ENCODE measurements at regions not wholly inside any gene's neighbourhood (a gene's known extent, or its start where the extent isn't known, plus 50 kb on each side); places are given as distances from the start of the nearest gene placed in this dataset.

- H2AFZ ChIP-seq (ENCODE audit: low read depth, low read length) = no peak overlapping the region
- no peaks in the 10 kb centered on the region for H3K36me3 ChIP-seq (ENCODE audit: insufficient read depth, low read length)
- no peaks in the 10 kb centered on the region for H3K27me3 ChIP-seq (ENCODE audit: insufficient read depth, low read length)
- no peak overlapping the region for H3K4me3 ChIP-seq (ENCODE audit: low read length)
- no peaks in the 10 kb centered on the region for H3K9me3 ChIP-seq (ENCODE audit: low read length)
- H3K4me1 ChIP-seq (ENCODE audit: insufficient read depth, low read length) = no peaks in the 10 kb centered on the region
Observed at GRCh38 chr4:58760737-58761136, 1650.6 kb upstream of the IGFBP7 start.

DNA sequence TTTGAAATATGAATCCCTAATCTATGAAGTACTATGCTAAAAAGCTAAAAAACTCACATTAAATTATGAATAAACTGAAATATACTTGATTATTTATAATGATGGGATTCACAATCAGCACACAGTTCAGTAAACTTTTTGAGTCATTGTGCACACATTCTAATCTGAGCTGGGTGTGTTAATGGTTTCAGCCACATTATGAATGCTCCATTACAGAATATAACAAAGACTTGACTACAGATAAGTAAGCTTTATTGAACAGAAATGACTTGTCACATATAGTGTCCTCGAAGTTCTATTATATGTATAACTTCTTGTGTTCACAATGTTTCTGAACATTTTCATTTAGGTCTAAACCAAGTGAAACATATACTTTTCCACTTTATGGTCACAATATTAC, 1649.9 kb upstream of the IGFBP7 start:
- Histone ChIP-seq H3K4me3 (ENCODE audit: low read length) (no peak overlapping the region), H3K36me3 (ENCODE audit: insufficient read depth, low read length) (no peaks in the 10 kb centered on the region), H2AFZ (ENCODE audit: low read depth, low read length) (no peak overlapping the region), H3K27me3 (ENCODE audit: insufficient read depth, low read length) (no peaks in the 10 kb centered on the region), H3K4me1 (ENCODE audit: insufficient read depth, low read length) (no peaks in the 10 kb centered on the region), H3K9me3 (ENCODE audit: low read length) (no peaks in the 10 kb centered on the region)

GRCh38 chr4:58749206-58749605, 1639.0 kb upstream of the IGFBP7 start:
- H3K4me3 ChIP-seq (ENCODE audit: low read length) = no peak overlapping the region
- no peak overlapping the region for H2AFZ ChIP-seq (ENCODE audit: low read depth, low read length)
- no peaks in the 10 kb centered on the region for H3K4me1 ChIP-seq (ENCODE audit: insufficient read depth, low read length)
- H3K9me3 ChIP-seq (ENCODE audit: low read length) = no peaks in the 10 kb centered on the region
- H3K27me3 ChIP-seq (ENCODE audit: insufficient read depth, low read length) = no peaks in the 10 kb centered on the region
- no peaks in the 10 kb centered on the region for H3K36me3 ChIP-seq (ENCODE audit: insufficient read depth, low read length)

DNA sequence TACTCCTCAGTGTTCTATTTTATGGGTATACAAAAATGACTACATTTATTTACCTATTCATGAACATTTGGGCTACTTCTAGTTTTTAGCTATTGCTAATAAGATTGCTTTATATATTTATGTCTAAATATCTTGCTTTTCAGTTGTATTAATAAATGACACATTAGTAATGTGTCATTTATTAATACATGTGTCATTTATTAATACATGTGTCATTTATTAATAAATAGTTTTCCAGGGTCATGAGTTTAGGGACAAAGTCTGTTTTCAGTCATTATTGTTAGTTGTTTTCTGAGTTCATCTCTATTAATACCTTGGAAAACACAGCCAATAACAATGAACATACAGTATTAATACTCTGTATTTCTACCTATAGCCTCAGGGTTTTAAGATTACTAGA, 1630.7 kb upstream of the IGFBP7 start:
- Histone ChIP-seq H3K36me3 (ENCODE audit: insufficient read depth, low read length) (no peaks in the 10 kb centered on the region), H3K4me1 (ENCODE audit: insufficient read depth, low read length) (no peaks in the 10 kb centered on the region), H3K9me3 (ENCODE audit: low read length) (no peaks in the 10 kb centered on the region), H2AFZ (ENCODE audit: low read depth, low read length) (no peak overlapping the region), H3K4me3 (ENCODE audit: low read length) (no peak overlapping the region), H3K27me3 (ENCODE audit: insufficient read depth, low read length) (no peaks in the 10 kb centered on the region)

DNA sequence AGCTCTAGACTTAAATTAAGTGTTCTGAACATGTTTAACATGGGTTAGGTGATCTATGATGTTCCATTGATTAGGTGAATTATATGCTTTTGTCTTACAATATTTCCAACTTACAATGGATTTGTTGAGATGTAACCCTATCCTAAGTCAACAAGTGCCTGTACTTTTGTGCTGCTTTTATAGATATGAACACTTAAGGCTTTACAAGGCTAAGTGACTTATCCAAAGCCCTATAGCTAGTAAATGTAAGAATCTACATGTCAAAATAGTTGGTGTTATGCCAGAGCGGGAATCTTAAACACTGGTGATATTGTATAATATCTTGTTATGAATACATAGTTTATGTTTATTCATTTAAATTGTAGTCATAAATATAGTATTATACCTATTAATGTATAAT, 1629.1 kb upstream of the IGFBP7 start:
- H3K9me3 ChIP-seq (ENCODE audit: low read length) = no peaks in the 10 kb centered on the region
- H3K4me1 ChIP-seq (ENCODE audit: insufficient read depth, low read length) = no peaks in the 10 kb centered on the region
- H3K4me3 ChIP-seq (ENCODE audit: low read length) = no peak overlapping the region
- H3K27me3 ChIP-seq (ENCODE audit: insufficient read depth, low read length) = no peaks in the 10 kb centered on the region
- H2AFZ ChIP-seq (ENCODE audit: low read depth, low read length) = no peak overlapping the region
- H3K36me3 ChIP-seq (ENCODE audit: insufficient read depth, low read length) = no peaks in the 10 kb centered on the region

- Histone ChIP-seq H3K9me3 (ENCODE audit: low read length) (no peaks in the 10 kb centered on the region), H3K4me1 (ENCODE audit: insufficient read depth, low read length) (no peaks in the 10 kb centered on the region), H3K27me3 (ENCODE audit: insufficient read depth, low read length) (no peaks in the 10 kb centered on the region), H2AFZ (ENCODE audit: low read depth, low read length) (no peak overlapping the region), H3K36me3 (ENCODE audit: insufficient read depth, low read length) (no peaks in the 10 kb centered on the region), H3K4me3 (ENCODE audit: low read length) (no peak overlapping the region)
Observed at GRCh38 chr4:58738375-58738774, 1628.2 kb upstream of the IGFBP7 start.

- H2AFZ ChIP-seq (ENCODE audit: low read depth, low read length) = no peak overlapping the region
- no peaks in the 10 kb centered on the region for H3K9me3 ChIP-seq (ENCODE audit: low read length)
- H3K4me3 ChIP-seq (ENCODE audit: low read length) = no peak overlapping the region
- H3K36me3 ChIP-seq (ENCODE audit: insufficient read depth, low read length) = no peaks in the 10 kb centered on the region
- H3K4me1 ChIP-seq (ENCODE audit: insufficient read depth, low read length) = no peaks in the 10 kb centered on the region
- no peaks in the 10 kb centered on the region for H3K27me3 ChIP-seq (ENCODE audit: insufficient read depth, low read length)
Observed at GRCh38 chr4:58734030-58734674, 1624.0 kb upstream of the IGFBP7 start.

- Histone ChIP-seq H3K9me3 (ENCODE audit: low read length) (no peaks in the 10 kb centered on the region), H3K36me3 (ENCODE audit: insufficient read depth, low read length) (no peaks in the 10 kb centered on the region), H3K4me1 (ENCODE audit: insufficient read depth, low read length) (no peaks in the 10 kb centered on the region), H3K4me3 (ENCODE audit: low read length) (no peak overlapping the region), H3K27me3 (ENCODE audit: insufficient read depth, low read length) (no peaks in the 10 kb centered on the region), H2AFZ (ENCODE audit: low read depth, low read length) (no peak overlapping the region)
Observed at GRCh38 chr4:58732973-58733372, 1622.8 kb upstream of the IGFBP7 start.

- no peak overlapping the region for H3K4me3 ChIP-seq (ENCODE audit: low read length)
- H3K27me3 ChIP-seq (ENCODE audit: insufficient read depth, low read length) = no peaks in the 10 kb centered on the region
- no peaks in the 10 kb centered on the region for H3K4me1 ChIP-seq (ENCODE audit: insufficient read depth, low read length)
- H3K9me3 ChIP-seq (ENCODE audit: low read length) = no peaks in the 10 kb centered on the region
- no peaks in the 10 kb centered on the region for H3K36me3 ChIP-seq (ENCODE audit: insufficient read depth, low read length)
- H2AFZ ChIP-seq (ENCODE audit: low read depth, low read length) = no peak overlapping the region
Observed at GRCh38 chr4:58723954-58724353, 1613.8 kb upstream of the IGFBP7 start.

- Histone ChIP-seq H3K9me3 (ENCODE audit: low read length) (no peaks in the 10 kb centered on the region), H3K4me1 (ENCODE audit: insufficient read depth, low read length) (no peaks in the 10 kb centered on the region), H3K4me3 (ENCODE audit: low read length) (no peak overlapping the region), H3K27me3 (ENCODE audit: insufficient read depth, low read length) (no peaks in the 10 kb centered on the region), H3K36me3 (ENCODE audit: insufficient read depth, low read length) (no peaks in the 10 kb centered on the region), H2AFZ (ENCODE audit: low read depth, low read length) (no peak overlapping the region)
Observed at GRCh38 chr4:58711039-58711438, 1600.9 kb upstream of the IGFBP7 start.

- Histone ChIP-seq H2AFZ (ENCODE audit: low read depth, low read length) (no peak overlapping the region), H3K9me3 (ENCODE audit: low read length) (no peaks in the 10 kb centered on the region), H3K36me3 (ENCODE audit: insufficient read depth, low read length) (no peaks in the 10 kb centered on the region), H3K4me1 (ENCODE audit: insufficient read depth, low read length) (no peaks in the 10 kb centered on the region), H3K4me3 (ENCODE audit: low read length) (no peak overlapping the region), H3K27me3 (ENCODE audit: insufficient read depth, low read length) (no peaks in the 10 kb centered on the region)
Observed at GRCh38 chr4:58688568-58688967, 1578.4 kb upstream of the IGFBP7 start.

DNA sequence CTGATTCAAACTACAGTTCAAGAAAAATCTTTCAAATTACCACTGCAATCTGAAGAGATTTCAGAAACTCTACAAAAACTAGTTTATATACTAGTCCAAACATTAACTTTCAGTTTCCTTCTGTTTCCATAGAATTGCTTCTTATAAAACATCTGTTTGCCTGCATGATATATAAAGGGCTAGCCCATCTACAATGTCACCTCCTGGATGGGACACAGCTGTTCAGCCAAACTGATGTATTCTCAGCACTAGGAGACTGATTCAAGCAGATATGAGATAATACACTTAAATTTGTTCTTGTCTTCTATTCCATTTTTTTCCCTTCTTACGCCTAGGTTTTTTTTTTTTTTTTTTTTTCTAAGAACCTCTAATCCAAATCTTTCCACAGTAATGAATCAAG, 1569.7 kb upstream of the IGFBP7 start:
- Histone ChIP-seq H3K4me1 (ENCODE audit: insufficient read depth, low read length) (peaks cover 2% of the 10 kb centered on the region), H3K4me3 (ENCODE audit: low read length) (no peak overlapping the region), H3K27me3 (ENCODE audit: insufficient read depth, low read length) (no peaks in the 10 kb centered on the region), H3K36me3 (ENCODE audit: insufficient read depth, low read length) (no peaks in the 10 kb centered on the region), H2AFZ (ENCODE audit: low read depth, low read length) (no peak overlapping the region), H3K9me3 (ENCODE audit: low read length) (no peaks in the 10 kb centered on the region)

DNA sequence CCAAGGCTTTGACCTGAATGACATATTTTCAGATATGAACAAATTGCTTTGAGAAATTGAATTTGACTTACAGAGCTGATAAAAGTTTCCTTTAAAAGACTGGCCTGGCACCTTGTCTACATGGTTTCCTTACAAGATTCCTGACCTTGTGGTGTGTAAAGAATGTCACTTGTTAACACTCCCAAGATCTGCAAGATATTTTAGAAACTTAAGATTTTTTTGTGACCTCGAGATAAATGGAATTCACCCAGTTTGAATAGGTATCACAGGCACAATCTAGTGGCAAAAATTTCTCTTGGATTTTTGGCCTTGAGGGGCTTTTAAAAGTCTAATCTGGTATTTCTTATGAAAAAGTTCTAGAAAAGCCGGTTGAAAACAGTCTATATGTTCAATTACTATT, 1568.9 kb upstream of the IGFBP7 start:
- Histone ChIP-seq H3K4me1 (ENCODE audit: insufficient read depth, low read length) (peaks cover 2% of the 10 kb centered on the region), H3K9me3 (ENCODE audit: low read length) (no peaks in the 10 kb centered on the region), H3K27me3 (ENCODE audit: insufficient read depth, low read length) (no peaks in the 10 kb centered on the region), H3K36me3 (ENCODE audit: insufficient read depth, low read length) (no peaks in the 10 kb centered on the region), H3K4me3 (ENCODE audit: low read length) (no peak overlapping the region), H2AFZ (ENCODE audit: low read depth, low read length) (no peak overlapping the region)

DNA sequence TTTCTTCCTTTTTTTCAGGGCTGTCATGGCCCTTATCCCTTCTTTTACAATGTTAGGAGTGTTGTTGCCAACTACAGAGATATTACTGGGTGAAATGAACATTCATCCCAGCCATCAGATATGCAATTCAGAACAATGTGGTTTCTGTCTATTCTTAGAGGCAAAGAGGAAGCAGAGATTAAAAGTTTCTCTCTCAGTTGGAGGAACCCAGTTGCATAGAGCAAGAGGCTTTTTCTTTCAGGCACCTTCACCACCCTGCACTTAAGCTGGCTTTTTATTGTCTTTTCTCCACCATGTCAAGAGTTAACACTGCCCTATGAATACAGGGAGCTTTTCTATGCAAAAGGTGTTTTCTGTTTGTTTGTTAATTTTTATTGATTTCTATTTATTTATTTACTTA, 1559.6 kb upstream of the IGFBP7 start:
- Histone ChIP-seq H3K27me3 (ENCODE audit: insufficient read depth, low read length) (no peaks in the 10 kb centered on the region), H3K4me3 (ENCODE audit: low read length) (no peak overlapping the region), H3K9me3 (ENCODE audit: low read length) (no peaks in the 10 kb centered on the region), H3K4me1 (ENCODE audit: insufficient read depth, low read length) (no peaks in the 10 kb centered on the region), H3K36me3 (ENCODE audit: insufficient read depth, low read length) (no peaks in the 10 kb centered on the region), H2AFZ (ENCODE audit: low read depth, low read length) (no peak overlapping the region)
